OCI-LY7 (cell line): ENCODE measurements at regions not wholly inside any gene's neighbourhood (a gene's known extent, or its start where the extent isn't known, plus 50 kb on each side); places are given as distances from the start of the nearest gene placed in this dataset.

Experiments used
- CTCF ChIP-seq: fragments of 200-600 bp; sonication (generic); conservative IDR thresholded peaks from 2 replicates; pipeline ENCODE4 v1.5.1; 2014; ENCODE audit warnings: mild to moderate bottlenecking, antibody characterized with exemption, low read length, moderate library complexity, mixed read lengths
- EZH2phosphoT487 ChIP-seq: fragments of 200-600 bp; sonication (generic); IDR thresholded peaks from 2 replicates; pipeline ENCODE4 v1.6.1; 2018; ENCODE audit warnings: low read depth, borderline replicate concordance, mild to moderate bottlenecking, mixed run types, antibody characterized with exemption, low read length, moderate library complexity, mixed read lengths

- TF ChIP-seq CTCF, result no peak
- no peak for TF ChIP-seq EZH2phosphoT487
Measured at GRCh38 chr10:63723741-63724140, 202.5 kb downstream of the REEP3 start.
